ENCODE measurements at regions not wholly inside any gene's neighbourhood (a gene's known extent, or its start where the extent isn't known, plus 50 kb on each side); places are given as distances from the start of the nearest gene placed in this dataset.

- no peaks in the 10 kb centered on the region for H3K27me3 ChIP-seq (ENCODE audit: insufficient read depth, low read depth, low read length)
- H3K27ac ChIP-seq (ENCODE audit: low read length) = no peak overlapping the region
- no peaks in the 10 kb centered on the region for H4K20me1 ChIP-seq (ENCODE audit: insufficient read depth)
- no peaks in the 10 kb centered on the region for H3K79me2 ChIP-seq (replicated peaks; ENCODE audit: insufficient read depth, low read length)
- H3F3A ChIP-seq (ENCODE audit: insufficient read depth, low read length, poor library complexity, severe bottlenecking) = no peaks in the 10 kb centered on the region
- no peak overlapping the region for H3K4me2 ChIP-seq (ENCODE audit: low read length)
- no peak overlapping the region for H3K9ac ChIP-seq (ENCODE audit: low read length)
- no peak overlapping the region for H2AFZ ChIP-seq (ENCODE audit: low read depth, low read length)
- no peaks in the 10 kb centered on the region for H3K9me2 ChIP-seq (ENCODE audit: insufficient read depth, low read length)
- H3K4me3 ChIP-seq (ENCODE audit: low read length) = no peak overlapping the region
- H3K9me3 ChIP-seq (ENCODE audit: low read length) = no peaks in the 10 kb centered on the region
- H3K36me3 ChIP-seq (ENCODE audit: insufficient read depth, low read length) = no peaks in the 10 kb centered on the region
- TF ChIP-seq SMC3 (conservative IDR thresholded peaks at IDR 0.05; ENCODE audit: poor library complexity) (no peak), CTCF (IDR thresholded peaks at IDR 0.05; ENCODE audit: poor library complexity, severe bottlenecking) (peak; percentile 38)
Measured at GRCh38 chr4:16443504-16444088, 217.3 kb upstream of the TAPT1 start.

- no peaks in the 10 kb centered on the region for H3F3A ChIP-seq (ENCODE audit: insufficient read depth, low read length, poor library complexity, severe bottlenecking)
- no peaks in the 10 kb centered on the region for H3K79me2 ChIP-seq (replicated peaks; ENCODE audit: insufficient read depth, low read length)
- no peaks in the 10 kb centered on the region for H3K27me3 ChIP-seq (ENCODE audit: insufficient read depth, low read depth, low read length)
- no peak overlapping the region for H3K4me2 ChIP-seq (ENCODE audit: low read length)
- no peak for TF ChIP-seq REST (IDR thresholded peaks at IDR 0.05; ENCODE audit: borderline replicate concordance)
- TF ChIP-seq TAF1 (IDR thresholded peaks at IDR 0.05; ENCODE audit: low read depth) = no peak
- TF ChIP-seq EZH2 (IDR thresholded peaks at IDR 0.05; ENCODE audit: borderline replicate concordance, insufficient read depth, low read length, poor library complexity, severe bottlenecking) = no peak
- no peak for TF ChIP-seq MXI1 (conservative IDR thresholded peaks at IDR 0.05; ENCODE audit: poor library complexity, severe bottlenecking)
- no peak for TF ChIP-seq RAD21 (conservative IDR thresholded peaks at IDR 0.05)
- no peak for TF ChIP-seq SMC3 (conservative IDR thresholded peaks at IDR 0.05; ENCODE audit: poor library complexity)
- TF ChIP-seq CTCF (IDR thresholded peaks at IDR 0.05; ENCODE audit: poor library complexity, severe bottlenecking) = no peak
- TF ChIP-seq POLR2AphosphoS5 (IDR thresholded peaks at IDR 0.05) = no peak
- TF ChIP-seq EP300 (conservative IDR thresholded peaks at IDR 0.05; ENCODE audit: poor library complexity, severe bottlenecking) = no peak
- H2AFZ ChIP-seq (ENCODE audit: low read depth, low read length) = no peak overlapping the region
- no peak overlapping the region for H3K9ac ChIP-seq (ENCODE audit: low read length)
- no peak overlapping the region for H3K4me3 ChIP-seq (ENCODE audit: low read length)
- no peaks in the 10 kb centered on the region for H3K9me2 ChIP-seq (ENCODE audit: insufficient read depth, low read length)
- H4K20me1 ChIP-seq (ENCODE audit: insufficient read depth) = no peaks in the 10 kb centered on the region
- no peaks in the 10 kb centered on the region for H3K9me3 ChIP-seq (ENCODE audit: low read length)
- H3K36me3 ChIP-seq (ENCODE audit: insufficient read depth, low read length) = no peaks in the 10 kb centered on the region
- H3K27ac ChIP-seq (ENCODE audit: low read length) = no peak overlapping the region
Measured at GRCh38 chr4:16442296-16442695, 216.0 kb upstream of the TAPT1 start.
